ENCODE measurements at regions not wholly inside any gene's neighbourhood (a gene's known extent, or its start where the extent isn't known, plus 50 kb on each side); places are given as distances from the start of the nearest gene placed in this dataset.

DNA sequence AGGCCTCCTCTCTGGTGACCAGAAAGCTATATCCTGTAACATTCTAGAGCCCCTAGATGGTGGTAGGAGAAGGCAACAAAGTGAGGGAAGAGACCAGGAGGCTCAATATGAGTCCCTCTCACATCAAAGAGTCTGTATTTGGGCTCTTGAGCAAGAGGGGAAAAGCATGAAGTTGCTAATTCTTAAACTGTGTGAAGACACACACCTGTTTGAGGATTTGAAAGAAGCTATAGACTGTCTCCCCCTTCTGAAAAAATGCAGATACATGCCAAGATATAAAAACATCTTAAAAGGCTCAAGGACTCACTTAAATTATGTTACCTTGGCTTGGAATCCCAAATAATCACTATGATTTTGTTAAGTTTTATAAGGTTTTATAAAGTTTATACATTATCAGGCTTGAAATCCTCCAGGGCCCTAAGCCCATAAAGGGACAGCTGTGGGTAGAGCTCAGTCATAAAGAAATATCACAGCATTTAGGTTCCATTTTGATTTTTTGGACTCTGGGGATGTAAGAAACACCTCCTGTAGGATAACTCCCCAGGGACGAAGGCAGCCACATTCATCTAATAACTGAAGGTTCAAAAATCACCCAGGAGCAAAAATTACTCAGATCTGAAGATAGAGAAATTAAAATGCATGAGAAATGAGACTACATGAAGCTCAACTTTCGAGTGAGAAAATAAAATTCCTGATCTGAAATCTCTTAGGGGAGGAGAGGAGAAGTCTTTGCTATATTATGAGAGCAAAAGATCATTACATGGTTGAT, 136.1 kb upstream of the LGALSL start:
- DNase-seq (ENCODE audit: low read depth): no peak

DNA sequence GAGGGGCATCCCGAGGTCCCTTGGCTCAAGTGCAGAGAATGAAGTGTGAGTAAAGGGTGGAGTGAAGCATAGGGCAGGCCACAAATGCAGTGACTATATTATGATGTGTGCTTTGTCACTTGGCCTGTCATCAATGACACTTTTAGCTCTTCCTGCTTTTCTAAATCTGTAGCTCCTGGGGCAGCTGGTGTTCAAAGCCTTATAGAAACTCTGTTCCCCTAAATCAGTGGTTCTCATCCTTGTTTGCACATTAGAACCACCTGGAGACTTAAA, 135.6 kb upstream of the LGALSL start:
- no peak for DNase-seq (ENCODE audit: low read depth)

DNA sequence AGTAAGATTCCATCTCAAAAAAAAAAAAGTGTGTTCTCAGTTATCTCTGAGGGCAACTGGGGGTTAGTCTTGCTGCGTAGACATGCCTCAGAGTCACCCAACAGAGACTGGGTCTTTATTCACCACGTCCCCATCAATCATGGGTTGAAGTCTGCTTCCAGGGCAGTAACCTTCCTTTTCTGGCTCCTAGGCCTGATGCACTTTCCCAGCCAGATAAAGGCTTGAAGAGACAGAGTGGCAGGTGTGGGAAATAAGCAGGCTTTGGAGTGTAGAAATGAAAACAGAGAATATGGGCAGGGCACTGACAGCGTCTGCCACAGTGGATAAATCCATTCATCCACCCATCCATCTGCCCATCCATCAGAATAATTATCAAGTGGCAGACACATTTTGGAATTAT, 134.1 kb upstream of the LGALSL start:
- no peak for DNase-seq (ENCODE audit: low read depth)

DNA sequence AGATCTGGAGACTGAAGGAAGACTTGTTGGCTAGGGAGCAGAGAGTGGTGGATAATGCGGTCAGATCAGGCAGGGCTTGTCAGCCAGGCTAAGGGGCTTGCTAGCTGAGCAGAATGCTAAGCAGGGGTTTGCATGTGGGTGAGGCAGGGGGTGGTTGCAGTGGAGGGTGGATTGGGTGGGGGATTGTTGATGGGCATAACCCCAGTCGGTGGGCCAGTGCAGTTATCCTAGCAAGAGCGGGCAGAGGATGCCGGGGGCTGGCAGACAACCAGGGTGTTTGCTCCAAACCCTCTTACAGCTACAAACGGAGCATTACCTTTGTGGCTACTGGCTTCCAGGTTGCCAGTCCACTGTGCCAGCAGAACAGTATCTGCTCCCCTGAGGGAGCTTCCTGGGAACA, 131.5 kb upstream of the LGALSL start:
- no peak for DNase-seq (ENCODE audit: low read depth)

DNA sequence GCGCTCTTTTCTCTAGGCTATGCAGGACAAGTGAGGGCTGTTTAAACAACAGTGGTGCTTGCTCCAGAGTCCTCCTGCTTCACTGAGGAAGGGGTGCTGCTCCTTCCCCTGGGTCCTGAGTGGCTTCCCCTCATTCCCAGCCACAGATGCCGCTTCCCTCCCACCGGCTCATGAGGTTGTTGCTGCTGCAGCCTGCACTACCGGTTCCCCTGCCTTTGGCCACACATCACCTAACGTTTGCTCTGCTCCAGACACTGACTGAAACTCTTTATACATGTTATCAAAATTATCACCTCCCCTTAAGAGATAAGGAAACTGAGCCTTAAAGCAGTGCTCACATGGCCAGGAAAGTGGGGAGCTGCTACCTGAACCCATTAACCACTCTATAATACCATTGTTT, 130.8 kb upstream of the LGALSL start:
- no peak for DNase-seq (ENCODE audit: low read depth)

DNA sequence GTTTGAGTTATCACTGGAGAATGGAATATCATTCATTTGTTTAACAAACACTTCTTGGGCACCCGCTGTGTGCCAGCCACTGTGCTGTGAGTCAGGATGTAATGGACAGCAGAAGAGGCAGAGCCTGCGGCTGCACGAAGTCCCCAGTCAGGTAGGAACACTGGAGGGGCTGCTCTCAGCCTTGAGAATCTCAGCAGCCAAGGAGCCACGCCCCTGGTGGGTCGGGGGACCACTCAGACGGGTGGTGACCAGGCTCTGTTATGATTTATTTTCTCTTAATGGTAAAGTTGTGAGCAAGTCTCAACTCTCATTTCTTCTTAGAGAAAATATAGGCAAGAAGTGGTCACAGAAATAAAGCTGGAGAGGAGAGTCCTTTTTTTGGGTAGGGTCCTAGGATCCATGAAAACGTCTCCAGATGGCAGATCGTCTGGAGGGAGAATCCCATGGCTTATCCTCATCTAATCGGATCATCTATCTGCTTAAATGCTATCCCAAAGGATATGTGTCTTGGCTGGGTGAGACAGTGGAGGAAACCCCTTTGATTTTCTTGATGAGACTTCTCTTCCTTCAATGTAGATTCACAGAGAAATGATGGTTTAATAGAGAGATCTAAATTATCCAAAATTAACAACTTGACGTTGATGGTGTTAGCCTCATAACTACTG, 129.1 kb upstream of the LGALSL start:
- no peak for DNase-seq (ENCODE audit: low read depth)

DNA sequence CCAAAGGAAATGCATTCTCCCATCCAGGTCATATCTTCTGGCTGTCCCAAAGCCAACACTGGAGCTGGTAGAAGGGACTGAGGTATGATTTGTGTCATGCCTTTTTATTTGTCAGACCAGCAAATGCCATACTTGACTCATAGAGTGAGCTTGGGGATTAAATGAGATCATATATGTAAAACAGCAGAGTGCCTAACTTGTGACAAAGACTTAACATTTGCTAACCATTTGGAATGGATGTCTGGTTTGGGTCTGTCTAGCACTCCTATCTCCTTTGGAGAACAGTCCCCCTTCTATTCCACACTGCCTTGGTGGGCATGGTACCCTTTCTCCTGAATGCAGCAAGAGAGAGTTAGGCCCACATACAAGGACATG, 128.5 kb upstream of the LGALSL start:
- DNase-seq (ENCODE audit: low read depth): no peak

DNA sequence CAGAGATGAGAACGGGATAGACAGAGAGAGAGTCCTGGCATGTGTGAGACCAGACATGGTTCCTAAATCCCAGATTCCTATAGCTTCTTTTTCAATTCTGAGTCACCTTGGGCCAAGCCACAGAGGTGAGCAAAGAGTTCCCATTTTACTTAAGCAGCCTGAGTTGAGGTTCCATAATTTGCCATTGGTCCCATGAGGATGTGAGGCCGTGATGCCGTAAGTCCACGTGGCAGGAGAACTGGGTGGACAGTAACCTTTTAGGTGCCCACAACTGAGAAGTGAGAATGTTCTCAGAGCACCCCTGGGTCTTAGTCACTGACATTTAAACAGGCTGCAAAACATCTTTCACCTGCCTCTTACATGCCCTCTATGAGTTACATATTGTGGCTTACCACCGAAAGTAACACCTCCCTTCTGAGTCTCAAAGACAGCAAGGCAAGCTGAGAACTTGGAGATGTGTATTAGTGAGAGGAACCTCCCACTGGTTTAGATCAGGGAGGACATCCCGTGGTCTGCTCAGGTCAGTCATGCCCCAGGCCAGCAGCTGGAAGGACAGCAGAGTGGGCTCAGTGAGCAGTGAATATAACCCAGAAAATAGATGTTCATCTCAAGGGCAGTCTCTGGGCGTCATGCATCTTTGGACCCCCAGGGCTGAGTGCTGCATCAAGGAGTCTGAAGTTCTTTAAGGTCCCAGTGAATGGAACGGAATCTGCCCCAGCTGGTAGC, 127.9 kb upstream of the LGALSL start:
- DNase-seq (ENCODE audit: low read depth): no peak

DNA sequence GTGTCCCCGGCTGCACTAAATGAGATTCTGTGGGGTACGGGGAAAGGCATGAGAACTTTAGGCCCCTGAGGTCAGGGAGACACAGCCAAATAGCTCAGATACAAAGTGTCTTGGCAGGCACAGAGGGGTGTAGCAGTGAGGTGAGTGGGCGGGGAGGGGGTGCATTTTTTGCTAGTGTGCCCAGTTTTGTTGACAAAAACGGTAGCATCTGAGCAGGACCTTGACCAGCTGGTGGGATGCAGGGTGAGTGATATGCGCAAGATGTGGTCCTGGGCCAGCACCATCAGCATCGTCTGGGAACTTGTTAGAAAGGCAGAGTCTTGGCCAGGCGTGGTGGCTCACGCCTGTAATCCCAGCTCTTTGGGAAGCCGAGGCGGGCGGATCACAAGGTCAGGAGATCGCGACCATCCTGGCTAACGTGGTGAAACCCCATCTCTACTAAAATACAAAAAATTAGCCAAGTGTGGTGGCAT, 127.3 kb upstream of the LGALSL start:
- DNase-seq (ENCODE audit: low read depth): no peak

DNA sequence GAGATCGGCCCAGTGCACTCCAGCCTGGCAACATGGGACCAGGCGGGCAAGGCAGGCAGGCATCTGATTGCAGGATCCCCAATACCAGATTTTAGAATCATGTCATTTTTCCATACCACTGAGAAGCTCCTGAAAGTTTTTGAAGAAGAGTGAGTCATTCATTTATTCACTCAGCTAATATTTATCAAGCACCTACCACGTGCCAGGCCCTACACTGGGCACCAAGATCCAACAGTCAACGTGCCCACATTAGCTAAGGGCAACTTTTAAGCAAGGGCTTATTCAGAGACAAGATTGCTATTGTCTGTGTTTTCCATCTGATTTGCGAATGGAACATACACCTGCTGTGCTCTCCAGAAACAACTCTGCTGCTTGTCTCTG, 126.8 kb upstream of the LGALSL start:
- no peak for DNase-seq (ENCODE audit: low read depth)

DNA sequence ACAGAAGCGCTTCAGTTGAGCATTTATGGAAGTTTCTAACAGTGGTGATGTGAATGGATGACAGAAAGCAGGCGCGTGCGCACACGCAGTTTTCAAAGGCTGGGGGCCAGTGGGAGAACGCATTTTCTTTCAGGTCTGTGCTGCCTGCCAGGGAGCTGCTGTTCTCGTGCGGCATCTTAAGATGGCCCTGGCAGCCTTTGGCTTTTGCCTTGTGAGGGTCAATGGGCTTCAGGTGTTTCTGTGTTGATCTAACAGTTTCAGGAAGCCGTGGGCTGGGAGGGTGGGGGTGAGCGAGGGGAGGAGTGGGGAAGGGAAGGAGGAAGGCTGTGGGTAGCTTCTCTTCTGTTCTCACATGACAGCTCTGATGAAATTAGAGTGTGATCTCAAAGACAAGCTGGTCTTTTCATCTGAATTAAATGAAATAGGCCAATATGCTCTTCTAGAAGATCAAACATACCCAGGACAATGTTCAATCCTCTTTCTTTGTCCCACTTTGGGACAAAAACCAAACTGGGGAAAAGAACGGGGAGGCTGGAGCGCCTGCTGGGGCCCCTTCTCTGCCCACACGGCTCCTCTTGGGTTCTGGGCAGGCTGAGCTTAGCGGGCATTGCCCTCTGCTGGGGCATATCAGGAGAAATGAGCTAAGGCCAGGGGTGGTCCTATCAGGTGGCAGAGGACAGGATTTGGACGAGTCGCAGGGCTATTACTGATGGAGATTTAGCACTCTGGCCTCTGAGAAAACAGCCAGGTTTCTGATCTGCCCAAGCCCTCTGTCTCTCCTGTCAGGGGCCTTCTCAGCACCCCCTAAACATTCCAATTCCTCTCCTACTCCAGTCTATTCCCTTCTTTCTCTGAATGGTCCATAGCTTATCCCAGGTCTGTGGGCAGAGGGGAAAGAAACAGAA, 126.2 kb upstream of the LGALSL start:
- peak; percentile 20 for DNase-seq (ENCODE audit: low read depth)

DNA sequence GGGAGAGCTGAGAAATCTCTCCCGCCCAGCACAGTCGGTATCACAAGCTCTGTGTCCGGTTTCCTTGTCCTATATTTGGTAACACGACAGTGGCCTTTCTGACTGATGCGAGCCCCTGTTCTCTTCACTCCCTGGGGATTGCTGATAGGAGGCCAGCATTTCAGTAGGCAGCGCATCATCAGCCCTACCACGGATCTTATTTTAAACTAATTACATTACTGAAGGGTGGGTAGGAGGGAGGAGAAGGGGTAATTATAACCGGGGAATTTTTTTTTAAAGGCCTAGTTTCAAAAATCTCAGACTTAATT, 125.6 kb upstream of the LGALSL start:
- DNase-seq (ENCODE audit: low read depth): no peak

DNA sequence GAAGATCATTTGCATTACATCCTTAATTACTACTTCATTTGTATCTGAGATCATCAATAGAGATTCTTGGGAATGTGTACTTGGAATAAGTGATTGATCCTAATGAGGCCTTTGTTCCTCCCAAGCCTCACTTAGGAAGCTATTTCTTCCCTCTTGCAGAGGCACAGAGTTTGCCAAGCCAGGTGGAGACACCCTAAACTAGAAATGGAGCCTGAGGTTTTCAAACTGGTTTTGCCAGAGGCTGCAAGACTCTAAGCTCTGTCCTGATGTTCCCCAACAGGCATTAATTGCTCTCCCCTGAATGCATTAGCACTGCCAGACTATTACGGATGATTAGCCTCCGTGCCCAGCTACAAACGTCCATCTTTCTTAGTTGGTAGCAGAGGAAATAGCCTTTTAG, 125.2 kb upstream of the LGALSL start:
- no peak for DNase-seq (ENCODE audit: low read depth)

DNA sequence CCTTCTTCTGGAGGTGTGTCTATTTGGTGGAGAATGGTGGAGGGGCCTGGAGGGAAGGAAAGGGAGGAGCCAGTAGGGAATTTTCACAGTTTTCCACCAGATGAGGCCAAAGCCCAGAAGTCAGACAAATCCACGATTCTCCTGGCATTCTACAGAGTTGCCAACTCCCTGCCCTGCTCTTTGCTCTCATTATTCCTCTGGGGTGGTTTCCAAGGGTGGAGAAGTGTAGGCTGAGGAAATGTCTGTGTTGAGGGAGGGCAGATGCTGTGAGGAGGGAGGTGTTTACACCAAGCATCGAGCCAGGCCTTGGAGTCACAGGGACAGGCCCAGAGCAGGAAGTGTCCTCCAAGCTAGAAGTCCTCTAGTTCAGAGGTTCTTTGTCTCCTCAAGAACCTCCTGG, 124.1 kb upstream of the LGALSL start:
- no peak for DNase-seq (ENCODE audit: low read depth)

DNA sequence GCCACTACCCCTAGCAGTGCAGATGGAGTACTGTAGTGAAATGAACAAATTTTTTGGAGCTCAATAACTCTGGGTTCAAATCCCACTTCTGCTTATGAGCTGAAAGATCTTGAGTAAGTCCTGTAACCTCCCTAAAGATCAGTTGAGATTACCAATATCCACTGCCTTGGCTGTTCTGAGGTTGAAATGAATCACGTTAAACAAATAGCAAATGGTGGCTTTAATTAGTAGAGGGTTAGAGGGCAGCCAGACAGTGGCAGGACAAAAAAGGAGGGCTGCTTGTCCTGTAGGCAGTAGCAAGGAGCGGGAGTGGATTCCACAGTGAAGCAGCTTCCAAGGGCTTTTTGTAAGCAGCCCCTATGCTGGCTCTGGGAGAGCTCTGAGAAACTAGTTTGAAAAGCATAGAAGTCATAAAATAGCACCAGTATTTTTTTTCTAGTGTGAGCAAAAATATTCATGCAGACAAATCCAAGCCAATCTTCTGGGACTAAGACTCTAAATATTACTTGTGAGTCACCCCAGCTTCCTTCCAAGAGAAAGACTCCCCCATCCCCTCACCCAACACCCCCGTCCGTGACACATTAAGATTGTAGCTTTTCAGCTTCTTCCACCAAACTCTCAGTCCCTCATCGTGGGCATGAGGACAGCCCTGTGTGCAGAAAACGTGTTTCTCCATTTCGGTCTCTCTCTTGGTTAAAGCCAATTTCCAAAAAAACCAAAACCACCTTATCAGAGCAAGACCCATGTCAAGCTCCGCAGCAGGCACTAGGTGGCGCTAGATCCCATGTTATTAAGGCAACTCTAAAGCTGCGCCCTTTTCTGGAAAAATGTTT, 123.5 kb upstream of the LGALSL start:
- DNase-seq (ENCODE audit: low read depth): peak; percentile 65

DNA sequence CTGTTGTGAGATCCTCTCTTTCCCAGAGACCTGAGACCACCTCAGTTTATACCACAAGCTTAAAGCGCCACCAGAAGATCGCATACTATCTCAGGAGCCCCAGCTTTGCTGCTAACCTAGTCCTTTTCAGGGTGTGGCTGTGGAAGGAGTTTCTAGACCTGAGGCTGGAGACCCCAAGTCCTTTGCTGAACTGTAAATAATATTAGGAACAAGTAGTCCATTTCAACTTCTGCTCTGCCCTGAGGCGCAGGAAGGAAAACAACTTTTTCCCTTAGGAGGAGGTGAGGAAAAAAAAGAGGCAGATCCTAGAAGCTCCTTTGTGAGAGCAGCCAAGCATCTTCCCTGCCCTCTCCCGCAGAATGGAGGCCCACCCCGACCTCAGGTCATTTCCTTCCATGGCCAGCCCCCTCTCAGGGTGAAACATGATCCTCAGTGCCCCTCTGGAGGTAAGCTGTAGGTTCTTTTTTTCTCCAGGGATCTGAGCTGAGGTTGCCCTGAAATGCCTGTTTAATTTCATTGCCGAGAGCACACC, 122.8 kb upstream of the LGALSL start:
- no peak for DNase-seq (ENCODE audit: low read depth)

DNA sequence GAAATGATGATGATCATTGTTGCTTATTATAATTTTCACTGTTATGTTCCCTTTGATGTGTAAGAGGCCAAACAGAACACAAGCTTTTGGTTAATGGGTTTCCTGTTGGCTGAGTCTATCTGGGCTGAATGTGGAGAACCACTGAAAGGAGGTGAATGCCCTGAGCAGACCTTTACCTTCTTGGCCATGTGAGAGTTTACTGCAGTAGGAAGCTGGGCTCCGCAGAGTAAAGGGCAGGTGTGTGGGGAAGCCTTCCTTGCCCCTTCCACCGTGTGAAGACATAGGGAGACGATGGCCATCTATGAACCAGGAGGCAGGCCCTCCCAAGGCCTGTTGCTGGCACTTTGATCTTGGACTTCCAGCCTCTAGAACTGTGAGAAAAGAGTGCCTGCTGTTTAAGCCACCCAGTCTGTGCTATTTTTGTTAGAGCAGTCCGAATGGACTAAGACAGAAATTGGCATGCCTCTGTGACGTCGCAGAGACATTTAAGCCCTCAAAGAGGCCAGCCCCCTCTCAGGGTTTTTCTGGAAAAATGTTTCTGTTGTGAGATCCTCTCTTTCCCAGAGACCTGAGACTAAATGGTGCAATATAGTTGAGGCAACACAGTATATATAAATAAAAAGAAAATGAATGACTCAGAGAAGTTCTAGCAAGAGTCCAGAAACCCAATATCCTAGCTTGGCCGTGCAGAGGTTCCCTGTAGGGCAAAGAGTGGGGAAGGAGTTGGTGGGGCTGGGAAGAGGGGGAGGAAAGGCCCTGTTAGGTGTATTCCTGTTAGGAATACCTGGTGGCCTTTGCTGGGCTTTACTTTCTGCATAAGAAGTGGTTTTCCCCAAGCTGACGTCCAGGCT, 121.9 kb upstream of the LGALSL start:
- DNase-seq (ENCODE audit: low read depth): no peak

DNA sequence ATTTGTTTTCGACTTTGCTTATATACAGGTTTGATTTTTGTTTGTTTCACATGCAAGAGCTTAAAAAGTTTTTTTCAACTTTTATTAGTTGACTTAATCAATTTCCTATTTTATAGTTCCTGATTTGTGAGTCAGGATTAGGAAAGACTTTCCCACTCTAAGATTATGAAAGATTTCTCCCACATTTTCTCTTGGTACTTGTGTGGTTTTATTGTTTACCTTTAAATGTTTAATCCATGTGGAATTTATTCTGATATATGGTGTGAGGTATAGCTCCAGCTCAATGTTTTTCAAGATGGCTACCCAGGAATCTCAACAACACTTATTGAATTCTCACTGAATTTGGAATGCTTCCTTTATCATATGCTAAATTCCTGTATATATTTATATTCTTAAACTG, 117.8 kb upstream of the LGALSL start:
- no peak for DNase-seq (ENCODE audit: low read depth)

DNA sequence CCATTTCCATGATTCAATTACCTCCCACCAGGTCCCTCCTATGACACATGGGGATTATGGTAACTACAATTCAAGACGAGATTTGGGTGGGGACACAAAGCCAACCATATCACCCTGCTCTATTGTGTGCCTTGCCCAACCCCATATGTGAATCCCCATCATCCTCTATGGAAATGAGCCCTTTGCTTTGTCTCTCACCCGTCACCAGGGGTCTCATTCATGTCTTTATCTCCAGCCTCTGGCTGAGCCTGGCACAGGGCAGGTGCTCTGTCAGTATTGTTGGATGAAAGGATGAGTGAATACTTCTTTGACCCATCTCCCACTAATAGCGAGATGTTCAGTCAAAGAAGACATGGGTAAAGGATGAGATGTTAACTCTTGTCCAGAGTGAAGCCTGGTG, 116.6 kb upstream of the LGALSL start:
- no peak for DNase-seq (ENCODE audit: low read depth)

DNA sequence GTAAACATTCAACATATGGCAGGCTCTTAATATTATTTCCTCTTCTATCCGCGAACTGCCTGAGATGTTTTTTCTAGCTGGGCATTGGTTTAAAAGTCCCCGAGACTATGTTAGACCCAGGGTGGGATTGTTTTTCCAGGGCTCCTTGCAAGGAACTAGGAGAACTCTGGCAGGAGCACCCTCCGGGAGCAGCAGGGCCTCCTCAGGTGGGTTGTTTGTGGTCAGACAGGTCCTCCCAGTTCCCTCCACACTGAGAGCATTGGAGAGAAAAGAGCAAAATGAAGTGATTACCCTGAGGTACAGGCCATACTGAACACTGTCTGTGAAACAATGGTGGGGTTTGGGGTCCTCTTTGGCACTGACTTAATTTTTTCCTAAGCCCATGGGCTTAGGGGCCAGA, 115.9 kb upstream of the LGALSL start:
- DNase-seq (ENCODE audit: low read depth): no peak

All from T follicular helper cell (primary cell).